Esophagus mucosa (tissue), 1 donor: ENCODE measurements at regions not wholly inside any gene's neighbourhood (a gene's known extent, or its start where the extent isn't known, plus 50 kb on each side); places are given as distances from the start of the nearest gene placed in this dataset.

ENCODE experiments used
- ATAC-seq: fragments of 200-7000 bp; cut with Tn5 transposase; one replicate; pipeline ENCODE4 v1.9.1; 2020
- donor health status: DM: yes; HTN: yes; CAD: no.

- no peak for ATAC-seq
These were observed 116.5 kb downstream of the ELAPOR2 start for GRCh38 chr7:86942995-86943394.

- peak; percentile 23 for ATAC-seq
These were observed 117.4 kb downstream of the ELAPOR2 start for GRCh38 chr7:86942081-86942480.

- ATAC-seq = peak; percentile 71
These were observed 120.1 kb downstream of the ELAPOR2 start for GRCh38 chr7:86939197-86939814.

- ATAC-seq = no peak
These were observed 122.0 kb downstream of the ELAPOR2 start for GRCh38 chr7:86937363-86937878.

GRCh38 chr7:86933295-86933845 is 126.1 kb downstream of the ELAPOR2 start:
- ATAC-seq = no peak

- peak; percentile 68 for ATAC-seq
These were observed 127.4 kb downstream of the ELAPOR2 start for GRCh38 chr7:86932038-86932512.

GRCh38 chr7:86931439-86931838 is 128.0 kb downstream of the ELAPOR2 start:
- no peak for ATAC-seq

GRCh38 chr7:86930554-86931307 is 128.7 kb downstream of the ELAPOR2 start:
- ATAC-seq = no peak

DNA sequence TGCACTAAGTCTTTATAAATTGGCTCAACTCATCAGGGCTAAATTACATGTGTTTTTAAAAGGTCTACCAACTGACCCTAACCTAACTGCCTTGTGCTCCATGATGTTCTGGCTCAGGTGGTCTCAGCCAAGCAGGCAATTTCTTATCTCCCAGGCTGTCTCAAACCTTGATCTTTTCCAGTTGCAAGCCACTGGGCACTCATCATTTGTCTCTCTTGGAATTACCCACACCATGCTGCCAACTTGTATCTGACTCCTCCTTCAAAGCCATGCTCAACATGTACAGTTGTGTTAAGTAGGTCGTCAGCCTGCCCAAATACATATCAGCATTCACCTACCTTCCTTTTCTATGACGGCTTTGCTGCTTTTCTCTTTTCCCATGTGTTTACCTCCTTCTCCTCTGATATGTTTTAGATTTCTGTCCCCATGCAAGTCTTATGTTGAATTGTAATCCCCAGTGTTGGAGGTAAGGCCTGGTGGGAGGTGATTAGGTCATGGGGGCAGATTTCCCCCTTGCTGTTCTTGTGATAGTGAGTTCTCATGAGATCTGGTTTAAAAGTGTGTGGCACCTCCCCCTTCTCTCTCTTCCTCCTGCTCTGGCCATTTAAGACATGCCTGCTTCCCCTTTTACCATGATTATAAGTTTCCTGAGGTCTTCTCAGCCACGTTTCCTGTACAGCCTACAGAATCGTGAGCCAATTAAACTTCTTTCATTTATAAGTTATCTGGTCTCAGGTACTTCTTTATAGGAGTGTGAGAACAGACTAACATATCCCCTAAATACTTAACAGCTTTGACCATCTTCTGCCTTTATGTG is 130.0 kb downstream of the ELAPOR2 start:
- ATAC-seq = no peak

GRCh38 chr7:86928308-86928707 is 131.1 kb downstream of the ELAPOR2 start:
- no peak for ATAC-seq

DNA sequence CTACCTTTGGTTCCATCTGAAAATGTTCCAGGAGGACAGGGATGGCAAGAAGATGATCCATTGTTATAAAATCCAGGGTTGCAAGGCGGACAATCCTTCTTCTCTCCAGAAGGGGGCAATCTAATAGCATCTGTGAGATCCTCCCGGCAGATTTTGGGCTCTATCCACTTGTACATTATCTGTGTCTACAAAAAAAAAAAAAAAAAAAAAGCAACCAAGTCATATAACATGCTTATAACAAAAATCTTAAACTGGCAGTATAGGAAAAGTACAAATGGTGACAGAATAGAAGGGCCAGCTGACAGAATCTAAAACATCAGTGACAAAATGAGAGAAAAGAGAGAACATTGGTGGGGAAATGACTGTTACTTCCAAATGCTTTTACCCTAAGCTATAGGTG is 132.7 kb downstream of the ELAPOR2 start:
- peak; percentile 55 for ATAC-seq

DNA sequence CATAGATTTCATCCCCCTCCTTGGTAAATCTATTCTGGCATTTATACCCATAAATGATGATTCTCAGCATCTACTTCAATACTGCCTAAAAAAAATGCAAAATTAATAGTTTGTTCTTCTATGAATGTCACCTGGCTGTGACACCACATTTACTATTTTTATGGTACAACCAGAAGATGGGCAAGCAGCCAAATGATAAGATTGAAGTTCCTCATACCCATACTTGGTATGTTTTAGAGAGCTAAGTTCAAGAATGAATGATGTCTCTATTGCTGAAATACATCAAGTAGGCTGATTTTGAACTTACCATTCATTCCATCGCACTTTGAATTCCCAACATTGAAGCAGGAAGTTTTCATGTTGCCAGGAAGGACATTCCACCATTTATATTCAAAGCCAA is 134.2 kb downstream of the ELAPOR2 start:
- no peak for ATAC-seq

DNA sequence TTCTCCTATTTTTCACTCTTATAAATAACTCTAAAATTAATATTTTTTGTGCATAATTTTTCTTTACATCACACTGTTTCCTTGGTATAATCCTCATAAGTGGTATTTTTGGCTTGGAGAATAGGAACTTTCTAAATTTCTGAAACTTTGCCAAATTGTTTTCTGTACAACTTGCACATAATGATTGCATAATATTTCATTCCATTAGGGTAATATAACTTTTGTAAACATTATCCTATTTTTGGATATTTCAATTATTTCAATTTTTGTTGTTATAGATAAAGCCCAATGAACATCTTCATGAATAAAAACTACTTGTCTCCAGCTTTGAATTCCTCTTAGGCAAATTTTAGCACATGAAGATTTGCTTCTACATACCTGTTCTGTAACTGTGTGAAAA is 135.9 kb downstream of the ELAPOR2 start:
- ATAC-seq = no peak

GRCh38 chr7:86920154-86920553 is 139.3 kb downstream of the ELAPOR2 start:
- no peak for ATAC-seq

DNA sequence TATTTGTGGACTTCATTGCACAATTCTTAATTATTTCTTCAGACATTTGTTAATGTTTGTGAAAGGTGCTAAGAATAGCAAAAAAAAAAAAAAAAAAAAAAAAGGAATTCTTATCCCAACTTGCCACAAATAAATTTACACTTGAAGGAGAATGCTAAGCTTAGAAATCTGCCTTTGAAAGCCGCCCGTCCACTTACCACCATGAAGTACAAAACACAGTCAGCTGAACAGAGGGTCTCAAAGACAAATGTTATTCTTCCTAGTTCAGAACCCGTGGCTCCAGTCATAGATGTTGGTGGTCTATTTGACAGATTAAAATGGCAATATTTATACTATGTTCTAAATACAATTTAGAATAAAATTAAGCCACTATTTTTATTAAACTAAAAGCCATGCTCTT is 141.2 kb downstream of the ELAPOR2 start:
- ATAC-seq = no peak

- ATAC-seq = no peak
These were observed 143.1 kb downstream of the ELAPOR2 start for GRCh38 chr7:86916277-86916825.

DNA sequence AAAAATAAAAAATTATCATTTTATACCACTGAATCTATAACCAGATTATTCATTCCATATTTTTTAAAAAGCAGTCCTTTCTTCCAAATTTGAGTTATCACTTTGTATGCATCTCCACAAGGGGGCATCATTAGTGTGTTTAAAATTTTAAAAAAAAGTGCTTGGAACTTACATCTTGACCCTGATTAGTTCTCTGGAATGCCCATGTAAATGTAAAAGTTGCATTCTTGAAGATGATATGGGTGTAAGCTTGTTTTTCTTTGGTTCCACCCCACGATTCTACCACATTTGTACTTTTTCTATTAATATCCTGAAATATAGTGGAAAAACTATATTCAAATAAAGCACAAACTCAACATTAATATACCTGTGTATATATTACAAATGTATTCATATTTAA is 144.9 kb downstream of the ELAPOR2 start:
- no peak for ATAC-seq
